H1 (cell line): ENCODE measurements at regions not wholly inside any gene's neighbourhood (a gene's known extent, or its start where the extent isn't known, plus 50 kb on each side); places are given as distances from the start of the nearest gene placed in this dataset.

Experiments used
- CTCF ChIA-PET: fragments of 300-600 bp; sonication (Branson Sonifier 250); formaldehyde crosslinking; loops from one replicate; lab custom pipeline; 2021; ENCODE audit not compliant: partially characterized antibody; lab: Charles Lee
- POLR2A ChIA-PET: fragments of 300-600 bp; sonication (Branson Sonifier 250); formaldehyde crosslinking; loops from one replicate; lab custom pipeline; 2021; ENCODE audit warnings: inconsistent platforms; ENCODE audit not compliant: partially characterized antibody; lab: Charles Lee
- DNase-seq, 2 experiments: peaks; one replicate each; pipeline versions ENCODE4 v3.0.0 to v3.0.0-alpha.2; 2010 to 2022; ENCODE audit warnings: low spot score in 2 of 2, low read depth in 1 of 2, mixed read lengths in 1 of 2
- FAIRE-seq: peaks from 2 replicates; lab custom pipeline; 2011; peaks lifted over from hg19 to GRCh38; lab: Jason Lieb, UNC
- H2AFZ ChIP-seq: 2 replicates; pipeline ENCODE4 v1.8.1; 2012; ENCODE audit warnings: low read length, inconsistent platforms
- H2AK5ac ChIP-seq: 2 replicates; pipeline ENCODE4 v1.6.1; 2013; ENCODE audit warnings: low read depth, low read length
- H2BK120ac ChIP-seq: replicated peaks from 2 replicates; pipeline ENCODE3; 2013; ENCODE audit warnings: low read depth, low read length, inconsistent platforms
- H2BK12ac ChIP-seq: 2 replicates; pipeline ENCODE4 v1.6.1; 2013; ENCODE audit warnings: low read depth, low read length
- H2BK15ac ChIP-seq: 2 replicates; pipeline ENCODE4 v1.6.1; 2013; ENCODE audit warnings: low read length
- H2BK20ac ChIP-seq: 2 replicates; pipeline ENCODE4 v1.6.1; 2013; ENCODE audit warnings: low read length
- H2BK5ac ChIP-seq: 2 replicates; pipeline ENCODE4 v1.6.1; 2013; ENCODE audit warnings: low read depth, low read length
- H3K14ac ChIP-seq: 2 replicates; pipeline ENCODE4 v1.6.1; 2013; ENCODE audit warnings: inconsistent platforms; ENCODE audit not compliant: insufficient read length
- H3K18ac ChIP-seq: 2 replicates; pipeline ENCODE4 v1.6.1; 2013; ENCODE audit warnings: low read length; ENCODE audit errors: extremely low read depth
- H3K23ac ChIP-seq: 2 replicates; pipeline ENCODE4 v1.6.1; 2013; ENCODE audit warnings: inconsistent platforms; ENCODE audit not compliant: insufficient read length
- H3K23me2 ChIP-seq: 2 replicates; pipeline ENCODE4 v1.6.1; 2013; ENCODE audit warnings: low read depth, low read length
- H3K27ac ChIP-seq: 2 replicates; pipeline ENCODE4 v1.6.1; 2011; ENCODE audit warnings: low read depth, low read length, inconsistent platforms
- H3K27me3 ChIP-seq, 4 experiments: replicated peaks in 1 of 4; 1 replicate in 1 of 4; 2 replicates in 3 of 4; pipeline versions ENCODE4 v1.6.1 to v1.8.1; 2011 to 2013; ENCODE audit warnings: low read length in 3 of 4, mild to moderate bottlenecking in 3 of 4, inconsistent platforms in 2 of 4, mixed read lengths in 2 of 4, moderate library complexity in 1 of 4; ENCODE audit not compliant: control insufficient read depth in 3 of 4, insufficient read depth in 3 of 4; ENCODE audit errors: extremely low read depth in 1 of 4
- H3K36me3 ChIP-seq, 4 experiments: 2 replicates each; pipeline versions ENCODE4 v1.6.1 to v1.8.1; 2011 to 2013; ENCODE audit warnings: mild to moderate bottlenecking in 4 of 4, low read length in 3 of 4, moderate library complexity in 2 of 4, control low read depth in 1 of 4, inconsistent platforms in 1 of 4; ENCODE audit not compliant: insufficient read depth in 4 of 4, control insufficient read depth in 2 of 4
- H3K4ac ChIP-seq: replicated peaks from 2 replicates; pipeline ENCODE3; 2013; ENCODE audit warnings: low read length, low read depth, mixed read lengths, inconsistent platforms; ENCODE audit not compliant: insufficient read length
- H3K4me1 ChIP-seq, 4 experiments: replicated peaks in 1 of 4; 1 replicate in 1 of 4; 2 replicates in 3 of 4; pipeline versions ENCODE4 v1.6.1 to v1.8.1; 2011 to 2013; ENCODE audit warnings: low read length in 3 of 4, inconsistent platforms in 2 of 4, mixed read lengths in 1 of 4; ENCODE audit not compliant: insufficient read depth in 4 of 4, control insufficient read depth in 3 of 4
- H3K4me2 ChIP-seq, 2 experiments: 2 replicates each; pipeline versions ENCODE4 v1.6.1 to v1.8.1; 2011 to 2013; ENCODE audit warnings: low read depth in 2 of 2, low read length in 2 of 2, control low read depth in 1 of 2, inconsistent platforms in 1 of 2, mild to moderate bottlenecking in 1 of 2; ENCODE audit not compliant: insufficient read depth in 1 of 2
- H3K4me3 ChIP-seq, 4 experiments: fragments of 200-600, 300-600 bp in 1 of 4; sonication (generic), shearing (Covaris generic), sonication (Bioruptor Twin) in 1 of 4; 2 replicates each; pipeline versions ENCODE4 v1.5.1 to v1.8.1; 2011 to 2016; ENCODE audit warnings: low read length in 4 of 4, low read depth in 3 of 4, control low read depth in 2 of 4, inconsistent platforms in 2 of 4, mild to moderate bottlenecking in 2 of 4, mixed read lengths in 1 of 4, moderate library complexity in 1 of 4; ENCODE audit not compliant: insufficient read depth in 2 of 4; ENCODE audit errors: extremely low read depth in 1 of 4
- H3K56ac ChIP-seq: replicated peaks from 2 replicates; pipeline ENCODE3; 2013; ENCODE audit warnings: low read depth, mild to moderate bottlenecking, mixed read lengths, low read length, inconsistent platforms; ENCODE audit not compliant: insufficient read length
- H3K79me1 ChIP-seq: 2 replicates; pipeline ENCODE4 v1.6.1; 2013; ENCODE audit warnings: low read depth, low read length, control low read depth
- H3K79me2 ChIP-seq, 2 experiments: 2 replicates each; pipeline versions ENCODE4 v1.6.1 to v1.8.1; 2012 to 2013; ENCODE audit warnings: low read length in 2 of 2, mild to moderate bottlenecking in 2 of 2, inconsistent platforms in 1 of 2; ENCODE audit not compliant: insufficient read depth in 2 of 2, control insufficient read depth in 1 of 2
- H3K9ac ChIP-seq, 4 experiments: replicated peaks in 1 of 4; 1 replicate in 1 of 4; 2 replicates in 3 of 4; pipeline versions ENCODE4 v1.6.1 to v1.8.1; 2011 to 2013; ENCODE audit warnings: low read depth in 3 of 4, low read length in 3 of 4, control low read depth in 2 of 4, mild to moderate bottlenecking in 2 of 4, moderate library complexity in 2 of 4, inconsistent platforms in 1 of 4; ENCODE audit errors: extremely low read depth in 1 of 4
- H3K9me3 ChIP-seq, 2 experiments: 2 replicates each; pipeline versions ENCODE4 v1.6.1 to v1.8.1; 2012 to 2013; ENCODE audit warnings: mild to moderate bottlenecking in 2 of 2, moderate library complexity in 2 of 2, control low read depth in 1 of 2, inconsistent platforms in 1 of 2, low read depth in 1 of 2, low read length in 1 of 2, mixed read lengths in 1 of 2; ENCODE audit not compliant: insufficient read depth in 2 of 2
- H4K20me1 ChIP-seq, 2 experiments: replicated peaks in 1 of 2; 2 replicates each; pipeline versions ENCODE3 to v1.8.1; 2011 to 2013; ENCODE audit warnings: inconsistent platforms in 2 of 2, low read length in 2 of 2, mild to moderate bottlenecking in 1 of 2; ENCODE audit not compliant: insufficient read depth in 2 of 2, control insufficient read depth in 1 of 2
- H4K5ac ChIP-seq: 2 replicates; pipeline ENCODE4 v1.6.1; 2013; ENCODE audit warnings: low read length, low read depth, mixed read lengths, inconsistent platforms; ENCODE audit not compliant: insufficient read length
- H4K8ac ChIP-seq: 2 replicates; pipeline ENCODE4 v1.8.0; 2013; ENCODE audit warnings: mild to moderate bottlenecking, moderate library complexity, low read length, inconsistent platforms; ENCODE audit not compliant: insufficient read depth; ENCODE audit errors: extremely low read depth
- H4K91ac ChIP-seq: replicated peaks from 2 replicates; pipeline ENCODE3; 2013; ENCODE audit warnings: low read length, mixed read lengths, inconsistent platforms; ENCODE audit not compliant: insufficient read length
- ATF2 ChIP-seq: IDR thresholded peaks from 2 replicates; pipeline ENCODE4 v1.6.1; 2012; ENCODE audit warnings: low read length, inconsistent platforms
- CEBPB ChIP-seq: IDR thresholded peaks from 2 replicates; pipeline ENCODE4 v1.6.1; 2012; ENCODE audit warnings: low read depth, low read length
- CHD2 ChIP-seq: IDR thresholded peaks from 2 replicates; pipeline ENCODE4 v1.6.1; 2012; ENCODE audit warnings: low read length, improper control_type of control experiment
- E2F6 ChIP-seq: IDR thresholded peaks from 2 replicates; pipeline ENCODE4 v1.6.1; 2012; ENCODE audit warnings: inconsistent platforms
- FOSL1 ChIP-seq: IDR thresholded peaks from 2 replicates; pipeline ENCODE4 v1.6.1; 2011; ENCODE audit warnings: mild to moderate bottlenecking, low read depth, low read length, moderate library complexity; ENCODE audit not compliant: insufficient read depth
- HDAC6 ChIP-seq: IDR thresholded peaks from one replicate; pipeline ENCODE4 v1.7.1; 2012; ENCODE audit warnings: low read depth, mild to moderate bottlenecking, inconsistent platforms, low read length, moderate library complexity
- JUN ChIP-seq: IDR thresholded peaks from 2 replicates; pipeline ENCODE4 v1.6.1; 2011; ENCODE audit warnings: low read depth, mild to moderate bottlenecking, improper control_type of control experiment, low read length
- JUND ChIP-seq: IDR thresholded peaks from 2 replicates; pipeline ENCODE4 v1.6.1; 2011; ENCODE audit warnings: mild to moderate bottlenecking, improper control_type of control experiment, low read length
- MAFK ChIP-seq: IDR thresholded peaks from 2 replicates; pipeline ENCODE4 v1.6.1; 2012; ENCODE audit warnings: low read depth, mild to moderate bottlenecking, improper control_type of control experiment, low read length
- NANOG ChIP-seq: IDR thresholded peaks from 2 replicates; pipeline ENCODE4 v1.6.1; 2011; ENCODE audit warnings: low read length, low read depth, mild to moderate bottlenecking, inconsistent platforms; ENCODE audit not compliant: insufficient read depth, poor library complexity, severe bottlenecking
- SIX5 ChIP-seq: IDR thresholded peaks from 2 replicates; pipeline ENCODE4 v1.6.1; 2011; ENCODE audit warnings: mild to moderate bottlenecking, low read depth, low read length
- SP1 ChIP-seq: IDR thresholded peaks from 2 replicates; pipeline ENCODE4 v1.6.1; 2011; ENCODE audit warnings: low read depth, low read length
- TAF1 ChIP-seq: IDR thresholded peaks from 2 replicates; pipeline ENCODE4 v1.6.1; 2011; ENCODE audit warnings: mild to moderate bottlenecking, low read depth, low read length
- TAF7 ChIP-seq: optimal IDR thresholded peaks from 2 replicates; pipeline ENCODE3; 2011; ENCODE audit warnings: low read depth, mild to moderate bottlenecking, inconsistent platforms, low read length, moderate library complexity, borderline replicate concordance
- WGBS, 2 experiments: shearing (Covaris generic) in 1 of 2; methylation state at CpG; one replicate each; pipeline versions ENCODE4 v1.1.6 to v1.1.7; 2013 to 2015; ENCODE audit warnings: low lambda C conversion rate in 2 of 2, mixed read lengths in 2 of 2, inconsistent platforms in 1 of 2, low coverage in 1 of 2, missing lambda C conversion rate in 1 of 2; ENCODE audit not compliant: insufficient replicate concordance in 2 of 2, insufficient coverage in 1 of 2, insufficient read length in 1 of 2; ENCODE audit errors: extremely low coverage in 1 of 2, missing lambda C conversion rate in 1 of 2; 5-methylcytosine and 5-hydroxymethylcytosine counted together

- Histone ChIP-seq H2AFZ (no peak overlapping the region), H3K4me3 (no peak overlapping the region), H4K5ac (no peak overlapping the region), H2BK15ac (no peak overlapping the region), H3K4me2 (no peak overlapping the region), H3K14ac (no peak overlapping the region), H3K79me1 (no peaks in the 10 kb centered on the region), H2BK5ac (no peak overlapping the region), H3K23me2 (no peaks in the 10 kb centered on the region), H4K8ac (no peak overlapping the region), H3K56ac (no peak overlapping the region), H3K79me2 (no peaks in the 10 kb centered on the region), H3K4ac (no peak overlapping the region), H2AK5ac (no peak overlapping the region), H3K36me3 (no peaks in the 10 kb centered on the region), H3K23ac (no peak overlapping the region), H2BK12ac (no peak overlapping the region), H3K27me3 (no peaks in the 10 kb centered on the region), H2BK20ac (no peak overlapping the region), H3K9ac (no peak overlapping the region), H4K91ac (no peak overlapping the region), H3K27ac (no peak overlapping the region), H3K18ac (no peak overlapping the region), H3K4me1 (peaks cover 0 to 3% (median 1%) of the 10 kb centered on the region in 4 experiments; a peak in 2 of 7 replicates), H2BK120ac (no peak overlapping the region), H3K9me3 (no peaks in the 10 kb centered on the region), H4K20me1 (no peaks in the 10 kb centered on the region)
- 91% methylated on average over 6 of the region's 6 CpGs; no CpG with 5 or more reads in 1 of the 2 experiments for WGBS, 2 experiments
- POLR2A ChIA-PET, result no interaction called here
- DNase-seq, result no peak
- CTCF ChIA-PET, result interaction anchor here (0.6 to 1.2 kb wide), 3 partner anchors 31 to 769 kb away, joined by 3 to 4 read pairs (median 3); no protein-coding TSS in a partner anchor
- FAIRE-seq, result no peak
- TF ChIP-seq SP1 (no peak), MAFK (no peak), SIX5 (no peak), HDAC6 (no peak), JUN (no peak), FOSL1 (no peak), TAF7 (no peak), CHD2 (no peak), ATF2 (no peak), E2F6 (no peak), NANOG (no peak), JUND (no peak), TAF1 (no peak), CEBPB (no peak)
These were observed 440.2 kb downstream of the ATP23 start for GRCh38 chr12:58381546-58381945.
